Activated T-cell treated with anti-CD3 and anti-CD28 coated beads, Interleukin-2, amount 50 U/mL, for 24 hours (primary cell): ENCODE measurements at regions not wholly inside any gene's neighbourhood (a gene's known extent, or its start where the extent isn't known, plus 50 kb on each side); places are given as distances from the start of the nearest gene placed in this dataset.
"Not testable (repeated sequence)": the region's sequence is repeated elsewhere in the genome, so short reads cannot be mapped to it uniquely, and the experiment has no call there.

Experiments used
- DNase-seq: peaks from one replicate; pipeline ENCODE4 v3.0.0-alpha.2; 2020
- H3K27ac Mint-ChIP-seq: 2 replicates; pipeline ENCODE4 v1.8.0; 2020; ENCODE audit warnings: mild to moderate bottlenecking, mixed read lengths
- H3K27me3 Mint-ChIP-seq: 2 replicates; pipeline ENCODE4 v1.8.0; 2020; ENCODE audit warnings: mixed read lengths
- H3K36me3 Mint-ChIP-seq: 2 replicates; pipeline ENCODE4 v1.8.0; 2020; ENCODE audit warnings: low read depth, mixed read lengths
- H3K4me1 Mint-ChIP-seq: 2 replicates; pipeline ENCODE4 v1.8.0; 2020; ENCODE audit warnings: low read depth, mixed read lengths
- H3K4me3 Mint-ChIP-seq: 2 replicates; pipeline ENCODE4 v1.8.0; 2020; ENCODE audit warnings: mild to moderate bottlenecking, moderate library complexity, mixed read lengths
- H3K9me3 Mint-ChIP-seq: 2 replicates; pipeline ENCODE4 v1.8.0; 2020; ENCODE audit warnings: mixed read lengths

- DNase-seq, H3K27ac Mint-ChIP-seq, H3K36me3 Mint-ChIP-seq, H3K27me3 Mint-ChIP-seq, H3K4me1 Mint-ChIP-seq, H3K4me3 Mint-ChIP-seq: not testable (repeated sequence)
- H3K9me3 Mint-ChIP-seq, result peaks cover 40% of the 10 kb centered on the region
These were observed 1946.4 kb upstream of the DEFB115 start for GRCh38 chr20:29311046-29311445.

GRCh38 chr20:29312679-29313078 is 1944.8 kb upstream of the DEFB115 start:
- H3K4me3 Mint-ChIP-seq, H3K27ac Mint-ChIP-seq, H3K27me3 Mint-ChIP-seq, DNase-seq, H3K36me3 Mint-ChIP-seq, H3K4me1 Mint-ChIP-seq: not testable (repeated sequence)
- H3K9me3 Mint-ChIP-seq, result peaks cover 34% of the 10 kb centered on the region

GRCh38 chr20:29313481-29313880 is 1944.0 kb upstream of the DEFB115 start:
- H3K27ac Mint-ChIP-seq, result no peak overlapping the region
- H3K27me3 Mint-ChIP-seq, result no peaks in the 10 kb centered on the region
- no peaks in the 10 kb centered on the region for H3K4me1 Mint-ChIP-seq
- peaks cover 27% of the 10 kb centered on the region for H3K9me3 Mint-ChIP-seq
- H3K36me3 Mint-ChIP-seq, result no peaks in the 10 kb centered on the region
- no peak for DNase-seq
- no peak overlapping the region for H3K4me3 Mint-ChIP-seq

GRCh38 chr20:29314294-29314693 is 1943.2 kb upstream of the DEFB115 start:
- no peak overlapping the region for H3K4me3 Mint-ChIP-seq
- no peaks in the 10 kb centered on the region for H3K36me3 Mint-ChIP-seq
- H3K27me3 Mint-ChIP-seq, result no peaks in the 10 kb centered on the region
- no peak overlapping the region for H3K27ac Mint-ChIP-seq
- H3K4me1 Mint-ChIP-seq, result no peaks in the 10 kb centered on the region
- peaks cover 26% of the 10 kb centered on the region for H3K9me3 Mint-ChIP-seq
- DNase-seq, result no peak

- peak; percentile 14 for DNase-seq
- Mint-ChIP-seq H3K9me3 (peaks cover 19% of the 10 kb centered on the region), H3K4me1 (no peaks in the 10 kb centered on the region), H3K27ac (no peak overlapping the region), H3K36me3 (no peaks in the 10 kb centered on the region), H3K27me3 (no peaks in the 10 kb centered on the region), H3K4me3 (no peak overlapping the region)
These were observed 1938.5 kb upstream of the DEFB115 start for GRCh38 chr20:29318871-29319461.

- Mint-ChIP-seq H3K4me1 (no peaks in the 10 kb centered on the region), H3K27ac (no peak overlapping the region), H3K36me3 (no peaks in the 10 kb centered on the region), H3K4me3 (no peak overlapping the region), H3K9me3 (peaks cover 12% of the 10 kb centered on the region), H3K27me3 (no peaks in the 10 kb centered on the region)
- DNase-seq, result peak; percentile 26
These were observed 1937.7 kb upstream of the DEFB115 start for GRCh38 chr20:29319725-29320124.

GRCh38 chr20:29320216-29320949 is 1937.1 kb upstream of the DEFB115 start:
- not testable (repeated sequence) for H3K36me3 Mint-ChIP-seq, H3K27ac Mint-ChIP-seq, H3K4me3 Mint-ChIP-seq, H3K4me1 Mint-ChIP-seq, H3K27me3 Mint-ChIP-seq
- DNase-seq, result peak; percentile 17
- H3K9me3 Mint-ChIP-seq, result peaks cover 12% of the 10 kb centered on the region

- H3K27ac Mint-ChIP-seq, DNase-seq, H3K27me3 Mint-ChIP-seq, H3K4me3 Mint-ChIP-seq, H3K36me3 Mint-ChIP-seq, H3K4me1 Mint-ChIP-seq: not testable (repeated sequence)
- peaks cover 20% of the 10 kb centered on the region for H3K9me3 Mint-ChIP-seq
These were observed 1933.6 kb upstream of the DEFB115 start for GRCh38 chr20:29323631-29324515.

- H3K4me1 Mint-ChIP-seq, H3K4me3 Mint-ChIP-seq, H3K27ac Mint-ChIP-seq, DNase-seq, H3K27me3 Mint-ChIP-seq, H3K36me3 Mint-ChIP-seq: not testable (repeated sequence)
- peaks cover 21% of the 10 kb centered on the region for H3K9me3 Mint-ChIP-seq
These were observed 1932.8 kb upstream of the DEFB115 start for GRCh38 chr20:29324516-29325303.

GRCh38 chr20:29325304-29325640 is 1932.2 kb upstream of the DEFB115 start:
- DNase-seq, result no peak
- Mint-ChIP-seq H3K27ac (no peak overlapping the region), H3K36me3 (no peaks in the 10 kb centered on the region), H3K27me3 (peaks cover 4% of the 10 kb centered on the region), H3K4me3 (no peak overlapping the region), H3K9me3 (peaks cover 24% of the 10 kb centered on the region), H3K4me1 (no peaks in the 10 kb centered on the region)

- H3K4me1 Mint-ChIP-seq, H3K27me3 Mint-ChIP-seq, DNase-seq, H3K4me3 Mint-ChIP-seq, H3K36me3 Mint-ChIP-seq, H3K27ac Mint-ChIP-seq: not testable (repeated sequence)
- H3K9me3 Mint-ChIP-seq, result peaks cover 28% of the 10 kb centered on the region
These were observed 1931.7 kb upstream of the DEFB115 start for GRCh38 chr20:29325781-29326180.

GRCh38 chr20:29326376-29327070 is 1930.9 kb upstream of the DEFB115 start:
- Mint-ChIP-seq H3K36me3 (no peaks in the 10 kb centered on the region), H3K27ac (no peak overlapping the region), H3K27me3 (peaks cover 4% of the 10 kb centered on the region), H3K4me3 (no peak overlapping the region), H3K4me1 (no peaks in the 10 kb centered on the region), H3K9me3 (peaks cover 25% of the 10 kb centered on the region)
- DNase-seq, result no peak

GRCh38 chr20:29327600-29328420 is 1929.7 kb upstream of the DEFB115 start:
- H3K27me3 Mint-ChIP-seq, H3K27ac Mint-ChIP-seq, H3K4me3 Mint-ChIP-seq, H3K4me1 Mint-ChIP-seq, H3K36me3 Mint-ChIP-seq: not testable (repeated sequence)
- DNase-seq, result peak; percentile 49
- peaks cover 34% of the 10 kb centered on the region for H3K9me3 Mint-ChIP-seq
